A549 (cell line): ENCODE measurements at regions not wholly inside any gene's neighbourhood (a gene's known extent, or its start where the extent isn't known, plus 50 kb on each side); places are given as distances from the start of the nearest gene placed in this dataset.

ENCODE experiments used
- E2F6 ChIP-seq: IDR thresholded peaks from 2 replicates; pipeline ENCODE4 v1.6.1; 2012; ENCODE audit warnings: low read depth, borderline replicate concordance
- EHMT2 ChIP-seq: fragments of 200-600 bp; sonication (generic); IDR thresholded peaks from 2 replicates; pipeline ENCODE4 v1.6.1; 2016; ENCODE audit warnings: antibody characterized with exemption, low read depth, mild to moderate bottlenecking, moderate library complexity
- JUN ChIP-seq, 2 experiments: fragments of >200 bp; sonication (Bioruptor Twin); formaldehyde crosslinking; IDR thresholded peaks; 2 replicates in 1 of 2; 3 replicates in 1 of 2; pipeline ENCODE4 v1.6.1; 2016 to 2017
- POLR2A ChIP-seq: IDR thresholded peaks from 2 replicates; pipeline ENCODE4 v1.6.1; 2012; ENCODE audit warnings: mild to moderate bottlenecking, low read length
- RFX5 ChIP-seq: fragments of 450-650 bp; IDR thresholded peaks from 2 replicates; pipeline ENCODE4 v1.7.1; 2014; ENCODE audit warnings: antibody characterized with exemption, mild to moderate bottlenecking, moderate library complexity
- ZC3H11A ChIP-seq: fragments of 450-650 bp; IDR thresholded peaks from 2 replicates; pipeline ENCODE4 v1.6.1; 2014; ENCODE audit warnings: antibody characterized with exemption, mild to moderate bottlenecking
- TF ChIP-seq, protein P1 (sequence below): fragments of >200 bp; sonication (Bioruptor Twin); formaldehyde crosslinking; IDR thresholded peaks from 3 replicates; pipeline ENCODE4 v1.5.1; 2016

DNA sequence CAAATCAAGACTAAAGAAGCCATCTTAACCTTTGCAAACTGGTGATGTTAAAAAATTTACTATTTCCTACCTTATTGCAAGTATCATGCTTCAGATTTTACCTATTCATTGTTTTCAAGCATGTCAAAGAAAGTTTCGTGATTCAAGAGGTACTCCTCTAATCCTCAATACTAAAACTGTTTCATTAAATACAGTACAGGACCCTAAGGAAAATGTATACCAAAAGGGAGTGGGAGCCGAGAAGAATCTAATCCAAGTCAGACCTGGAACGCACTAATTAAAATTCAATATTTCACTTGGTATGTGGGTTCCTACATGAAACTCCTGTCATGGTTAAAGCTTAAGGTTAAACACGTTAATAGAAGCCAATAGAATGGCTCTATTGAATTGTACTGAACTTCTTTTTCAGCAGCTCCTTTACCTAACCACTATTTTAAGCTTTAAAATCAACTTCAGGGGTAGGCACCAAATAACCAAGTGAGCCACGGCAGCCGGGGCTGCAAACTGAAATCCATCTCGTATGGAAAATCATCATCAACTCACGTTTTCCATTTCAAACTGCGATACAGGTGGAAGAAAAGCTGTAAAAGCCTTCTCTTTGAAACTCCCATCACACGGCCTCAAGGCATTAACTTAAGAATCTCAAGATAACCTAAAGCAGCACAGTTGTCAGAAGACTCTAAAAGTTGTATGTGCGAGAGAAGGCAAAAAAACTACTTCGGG is 188.8 kb downstream of the ZEB2 start:
- TF ChIP-seq POLR2A (no peak), EHMT2 (no peak), ZC3H11A (no peak), JUN (IDR thresholded peaks at IDR 0.05) (no peak), E2F6 (no peak), RFX5 (no peak)
- TF ChIP-seq, protein P1, sequence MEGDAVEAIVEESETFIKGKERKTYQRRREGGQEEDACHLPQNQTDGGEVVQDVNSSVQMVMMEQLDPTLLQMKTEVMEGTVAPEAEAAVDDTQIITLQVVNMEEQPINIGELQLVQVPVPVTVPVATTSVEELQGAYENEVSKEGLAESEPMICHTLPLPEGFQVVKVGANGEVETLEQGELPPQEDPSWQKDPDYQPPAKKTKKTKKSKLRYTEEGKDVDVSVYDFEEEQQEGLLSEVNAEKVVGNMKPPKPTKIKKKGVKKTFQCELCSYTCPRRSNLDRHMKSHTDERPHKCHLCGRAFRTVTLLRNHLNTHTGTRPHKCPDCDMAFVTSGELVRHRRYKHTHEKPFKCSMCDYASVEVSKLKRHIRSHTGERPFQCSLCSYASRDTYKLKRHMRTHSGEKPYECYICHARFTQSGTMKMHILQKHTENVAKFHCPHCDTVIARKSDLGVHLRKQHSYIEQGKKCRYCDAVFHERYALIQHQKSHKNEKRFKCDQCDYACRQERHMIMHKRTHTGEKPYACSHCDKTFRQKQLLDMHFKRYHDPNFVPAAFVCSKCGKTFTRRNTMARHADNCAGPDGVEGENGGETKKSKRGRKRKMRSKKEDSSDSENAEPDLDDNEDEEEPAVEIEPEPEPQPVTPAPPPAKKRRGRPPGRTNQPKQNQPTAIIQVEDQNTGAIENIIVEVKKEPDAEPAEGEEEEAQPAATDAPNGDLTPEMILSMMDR = no peak
